Aorta (tissue), 5 donors: ENCODE measurements at regions not wholly inside any gene's neighbourhood (a gene's known extent, or its start where the extent isn't known, plus 50 kb on each side); places are given as distances from the start of the nearest gene placed in this dataset.

Experiments
- ATAC-seq: fragments of 200-7000 bp; cut with Tn5 transposase; one replicate; pipeline ENCODE4 v1.9.1; 2022; ENCODE audit warnings: moderate library complexity; ENCODE audit not compliant: low FRiP score
- DNase-seq, 2 donors: peaks; one replicate each; pipeline ENCODE4 v3.0.0-alpha.2; 2020
- H3K27ac ChIP-seq, 2 donors: one replicate each; pipeline ENCODE4 v1.5.1; 2013; ENCODE audit warnings: low read length in 2 of 2, mild to moderate bottlenecking in 2 of 2, moderate library complexity in 2 of 2, control low read depth in 1 of 2, inconsistent platforms in 1 of 2, low read depth in 1 of 2
- H3K27me3 ChIP-seq, 2 donors: one replicate each; pipeline ENCODE4 v1.6.1; 2013; ENCODE audit warnings: control low read depth in 1 of 2, low read length in 1 of 2, mild to moderate bottlenecking in 1 of 2, moderate library complexity in 1 of 2; ENCODE audit not compliant: insufficient read depth in 2 of 2, control insufficient read depth in 1 of 2
- H3K36me3 ChIP-seq, 2 donors: one replicate each; pipeline ENCODE4 v1.6.1; 2013; ENCODE audit warnings: control low read depth in 1 of 2, low read length in 1 of 2, mild to moderate bottlenecking in 1 of 2; ENCODE audit not compliant: insufficient read depth in 2 of 2, control insufficient read depth in 1 of 2
- H3K4me1 ChIP-seq, 2 donors: one replicate each; pipeline ENCODE4 v1.6.1; 2013; ENCODE audit warnings: low read length in 2 of 2, control low read depth in 1 of 2, mild to moderate bottlenecking in 1 of 2, moderate library complexity in 1 of 2; ENCODE audit not compliant: insufficient read depth in 2 of 2, control insufficient read depth in 1 of 2
- H3K4me3 ChIP-seq, 2 donors: one replicate each; pipeline ENCODE4 v1.5.1; 2013; ENCODE audit warnings: low read length in 2 of 2, control low read depth in 1 of 2, mild to moderate bottlenecking in 1 of 2
- H3K9me3 ChIP-seq: one replicate; pipeline ENCODE4 v1.6.1; 2013; ENCODE audit warnings: mild to moderate bottlenecking, low read length; ENCODE audit not compliant: control insufficient read depth
- WGBS, 2 donors: extraction: QIAGEN DNeasy Blood & Tissue Kit; methylation state at CpG; one replicate each; pipeline ENCODE4 v1.1.7; 2013; 5-methylcytosine and 5-hydroxymethylcytosine counted together
- intact Hi-C, 2 donors: fragments of 100-400 bp; cut with DNase I; formaldehyde crosslinking; loops; one replicate each; pipeline versions ENCODE4 v1.14.2 to v1.15.0; 2022
- donor health status: healthy with polysubstance abuse.
- donor health status: Bipolar disorder and iron deficiency.
- donor health status: DM: no; HTN: no; CAD: no.
- donor health status: DM: no; HTN: no; CAD: no.
- donor health status: DM: yes; HTN: yes; CAD: no.

GRCh38 chr21:35208104-35208503, 159.0 kb upstream of the RUNX1 start:
- Histone ChIP-seq H3K4me1 (peaks cover 0 to 3% of the 10 kb centered on the region in 2 donors), H3K36me3 (no peaks in the 10 kb centered on the region), H3K27ac (no peak overlapping the region), H3K4me3 (no peak overlapping the region), H3K27me3 (no peaks in the 10 kb centered on the region), H3K9me3 (no peaks in the 10 kb centered on the region)
- ATAC-seq (no peak), DNase-seq (no peak)
- WGBS, 2 donors = 40 to 50% methylated on average over 10 of the region's 10 CpGs
- intact Hi-C loops = loop anchor here (5.0 to 10.0 kb wide), 3 partner anchors 156 to 647 kb away; no protein-coding TSS in a partner anchor

GRCh38 chr21:35207322-35207721, 158.2 kb upstream of the RUNX1 start:
- ATAC-seq = no peak
- Histone ChIP-seq H3K9me3 (no peaks in the 10 kb centered on the region), H3K27me3 (no peaks in the 10 kb centered on the region), H3K4me1 (peaks cover 0 to 6% of the 10 kb centered on the region in 2 donors), H3K4me3 (no peak overlapping the region), H3K36me3 (no peaks in the 10 kb centered on the region), H3K27ac (no peak overlapping the region)
- 86 to 94% methylated on average over 9 of the region's 9 CpGs for WGBS, 2 donors
- intact Hi-C loops = loop anchor here (5.0 to 10.0 kb wide), 3 partner anchors 155 to 647 kb away; no protein-coding TSS in a partner anchor
- DNase-seq = no peak

GRCh38 chr21:35206141-35207125, 157.3 kb upstream of the RUNX1 start:
- H3K4me3 ChIP-seq = no peak overlapping the region
- WGBS, 2 donors = 58 to 76% methylated on average over 11 of the region's 11 CpGs
- no peak for DNase-seq
- intact Hi-C loops = loop anchor here (5.0 to 10.0 kb wide), 3 partner anchors 154 to 648 kb away; no protein-coding TSS in a partner anchor
- peaks cover 0 to 6% of the 10 kb centered on the region in 2 donors for H3K4me1 ChIP-seq
- peak overlapping the region in 1 of 2 donors; percentile 1 for H3K27ac ChIP-seq
- H3K9me3 ChIP-seq = no peaks in the 10 kb centered on the region
- ATAC-seq = no peak
- H3K27me3 ChIP-seq = no peaks in the 10 kb centered on the region
- no peaks in the 10 kb centered on the region for H3K36me3 ChIP-seq

- Histone ChIP-seq H3K36me3 (no peaks in the 10 kb centered on the region), H3K27ac (peak overlapping the region in 1 of 2 donors; percentile 25), H3K4me1 (peaks cover 0 to 6% of the 10 kb centered on the region in 2 donors), H3K27me3 (no peaks in the 10 kb centered on the region), H3K4me3 (peak overlapping the region in 1 of 2 donors; percentile 23), H3K9me3 (no peaks in the 10 kb centered on the region)
- DNase-seq = peak; percentile 88 to 91
- peak; percentile 72 for ATAC-seq
- intact Hi-C loops = loop anchor here (5.0 to 10.0 kb wide), 4 partner anchors 153 to 650 kb away; no protein-coding TSS in a partner anchor
- 14% methylated on average over 19 of the region's 19 CpGs for WGBS, 2 donors
These were observed 155.9 kb upstream of the RUNX1 start for GRCh38 chr21:35204850-35205541.

GRCh38 chr21:35204125-35204524, 155.0 kb upstream of the RUNX1 start:
- peaks cover 0 to 6% of the 10 kb centered on the region in 2 donors for H3K4me1 ChIP-seq
- peak overlapping the region; percentile 36 to 90 for H3K27ac ChIP-seq
- no peak for DNase-seq
- no peak overlapping the region for H3K4me3 ChIP-seq
- no peaks in the 10 kb centered on the region for H3K9me3 ChIP-seq
- intact Hi-C loops = loop anchor here in 1 of 2 donors (5.0 to 10.0 kb wide), 2 partner anchors 312 to 651 kb away; no protein-coding TSS in a partner anchor
- H3K36me3 ChIP-seq = no peaks in the 10 kb centered on the region
- WGBS, 2 donors = 66 to 79% methylated on average over 7 of the region's 7 CpGs
- no peaks in the 10 kb centered on the region for H3K27me3 ChIP-seq
- ATAC-seq = no peak

GRCh38 chr21:35203093-35203977, 154.2 kb upstream of the RUNX1 start:
- Histone ChIP-seq H3K27ac (peak overlapping the region; percentile 36 to 60), H3K4me1 (peaks cover 0 to 6% of the 10 kb centered on the region in 2 donors), H3K9me3 (no peaks in the 10 kb centered on the region), H3K4me3 (no peak overlapping the region), H3K36me3 (no peaks in the 10 kb centered on the region), H3K27me3 (no peaks in the 10 kb centered on the region)
- DNase-seq (no peak), ATAC-seq (no peak)
- intact Hi-C loops = loop anchor here in 1 of 2 donors (2.0 to 10.0 kb wide), 3 partner anchors 53 to 651 kb away; no protein-coding TSS in a partner anchor
- 19 to 26% methylated on average over 11 of the region's 11 CpGs for WGBS, 2 donors

- no peaks in the 10 kb centered on the region for H3K36me3 ChIP-seq
- H3K4me3 ChIP-seq = no peak overlapping the region
- no peaks in the 10 kb centered on the region for H3K27me3 ChIP-seq
- H3K27ac ChIP-seq = no peak overlapping the region
- intact Hi-C loops = loop anchor here in 1 of 2 donors (2.0 to 10.0 kb wide), 3 partner anchors 54 to 652 kb away; no protein-coding TSS in a partner anchor
- no peak for ATAC-seq
- peaks cover 0 to 6% of the 10 kb centered on the region in 2 donors for H3K4me1 ChIP-seq
- no peak for DNase-seq
- H3K9me3 ChIP-seq = no peaks in the 10 kb centered on the region
These were observed 153.3 kb upstream of the RUNX1 start for GRCh38 chr21:35202431-35202830.

GRCh38 chr21:35201799-35202198, 152.7 kb upstream of the RUNX1 start:
- H3K4me1 ChIP-seq = peaks cover 0 to 6% of the 10 kb centered on the region in 2 donors
- H3K27me3 ChIP-seq = no peaks in the 10 kb centered on the region
- no peak overlapping the region for H3K27ac ChIP-seq
- ATAC-seq = no peak
- no peaks in the 10 kb centered on the region for H3K36me3 ChIP-seq
- H3K4me3 ChIP-seq = no peak overlapping the region
- intact Hi-C loops = loop anchor here in 1 of 2 donors (2.0 to 10.0 kb wide), 3 partner anchors 55 to 653 kb away; no protein-coding TSS in a partner anchor
- no peak for DNase-seq
- H3K9me3 ChIP-seq = no peaks in the 10 kb centered on the region
